ENCODE measurements at regions not wholly inside any gene's neighbourhood (a gene's known extent, or its start where the extent isn't known, plus 50 kb on each side); places are given as distances from the start of the nearest gene placed in this dataset.

GRCh38 chr5:42059778-42060464, 134.8 kb downstream of the FBXO4 start:
- no peak for TF ChIP-seq EP300 (IDR thresholded peaks at IDR 0.05; ENCODE audit: borderline replicate concordance)
- no peak for TF ChIP-seq ZBTB7A (IDR thresholded peaks at IDR 0.05; ENCODE audit: low read depth)
- no peak for TF ChIP-seq USF1 (IDR thresholded peaks at IDR 0.05)
- no peak for TF ChIP-seq TEAD4 (IDR thresholded peaks at IDR 0.05)
- no peak for TF ChIP-seq CREB1 (IDR thresholded peaks at IDR 0.05; ENCODE audit: low read depth)
- TF ChIP-seq RAD21 (IDR thresholded peaks at IDR 0.05; ENCODE audit: low read depth): no peak
- TF ChIP-seq MAX (IDR thresholded peaks at IDR 0.05): no peak
- TF ChIP-seq TCF12 (IDR thresholded peaks at IDR 0.05; ENCODE audit: low read depth): no peak
- TF ChIP-seq YY1 (IDR thresholded peaks at IDR 0.05; ENCODE audit: low read depth): no peak
- no peak for TF ChIP-seq NFIC (IDR thresholded peaks at IDR 0.05)
- no peak for TF ChIP-seq TAF1 (IDR thresholded peaks at IDR 0.05; ENCODE audit: low read depth)

- TF ChIP-seq YY1 (IDR thresholded peaks at IDR 0.05; ENCODE audit: low read depth) (no peak), EGR1 (IDR thresholded peaks at IDR 0.05) (no peak), TCF12 (IDR thresholded peaks at IDR 0.05; ENCODE audit: low read depth) (no peak), NFIC (IDR thresholded peaks at IDR 0.05) (no peak), CREB1 (IDR thresholded peaks at IDR 0.05; ENCODE audit: low read depth) (no peak), MAX (IDR thresholded peaks at IDR 0.05) (no peak), EP300 (IDR thresholded peaks at IDR 0.05; ENCODE audit: borderline replicate concordance) (no peak), TEAD4 (IDR thresholded peaks at IDR 0.05) (no peak), FOXM1 (IDR thresholded peaks at IDR 0.05; ENCODE audit: borderline replicate concordance, low read depth) (no peak), RAD21 (IDR thresholded peaks at IDR 0.05; ENCODE audit: low read depth) (no peak), TAF1 (IDR thresholded peaks at IDR 0.05; ENCODE audit: low read depth) (no peak), REST (IDR thresholded peaks at IDR 0.05; ENCODE audit: low read depth) (no peak), ZBTB7A (IDR thresholded peaks at IDR 0.05; ENCODE audit: low read depth) (no peak), CEBPB (IDR thresholded peaks at IDR 0.05) (no peak), USF1 (IDR thresholded peaks at IDR 0.05) (no peak)
Observed at GRCh38 chr5:42061121-42061520, 136.0 kb downstream of the FBXO4 start.

GRCh38 chr5:42064821-42065220, 139.7 kb downstream of the FBXO4 start:
- TF ChIP-seq FOXM1 (IDR thresholded peaks at IDR 0.05; ENCODE audit: borderline replicate concordance, low read depth) (no peak), REST (IDR thresholded peaks at IDR 0.05; ENCODE audit: low read depth) (no peak), CEBPB (IDR thresholded peaks at IDR 0.05) (no peak), TCF12 (IDR thresholded peaks at IDR 0.05; ENCODE audit: low read depth) (no peak), EP300 (IDR thresholded peaks at IDR 0.05; ENCODE audit: borderline replicate concordance) (no peak), TEAD4 (IDR thresholded peaks at IDR 0.05) (no peak), MAX (IDR thresholded peaks at IDR 0.05) (no peak), ZBTB7A (IDR thresholded peaks at IDR 0.05; ENCODE audit: low read depth) (no peak), RAD21 (IDR thresholded peaks at IDR 0.05; ENCODE audit: low read depth) (no peak), CREB1 (IDR thresholded peaks at IDR 0.05; ENCODE audit: low read depth) (no peak), TAF1 (IDR thresholded peaks at IDR 0.05; ENCODE audit: low read depth) (no peak), USF1 (IDR thresholded peaks at IDR 0.05) (no peak), YY1 (IDR thresholded peaks at IDR 0.05; ENCODE audit: low read depth) (no peak), EGR1 (IDR thresholded peaks at IDR 0.05) (no peak), NFIC (IDR thresholded peaks at IDR 0.05) (no peak)

GRCh38 chr5:42066131-42066530, 141.1 kb downstream of the FBXO4 start:
- TF ChIP-seq TCF12 (IDR thresholded peaks at IDR 0.05; ENCODE audit: low read depth) (no peak), YY1 (IDR thresholded peaks at IDR 0.05; ENCODE audit: low read depth) (no peak), TEAD4 (IDR thresholded peaks at IDR 0.05) (no peak), CEBPB (IDR thresholded peaks at IDR 0.05) (no peak)

GRCh38 chr5:42074353-42074752, 149.3 kb downstream of the FBXO4 start:
- TF ChIP-seq CREB1 (IDR thresholded peaks at IDR 0.05; ENCODE audit: low read depth) (no peak), TCF12 (IDR thresholded peaks at IDR 0.05; ENCODE audit: low read depth) (no peak)

Data from Ishikawa (cell line).